HEK293T (cell line): ENCODE measurements at regions not wholly inside any gene's neighbourhood (a gene's known extent, or its start where the extent isn't known, plus 50 kb on each side); places are given as distances from the start of the nearest gene placed in this dataset.

ENCODE experiments used
- BHLHE40 ChIP-seq: fragments of 450-650 bp; IDR thresholded peaks from 2 replicates; pipeline ENCODE4 v1.6.1; 2016; ENCODE audit warnings: mild to moderate bottlenecking, moderate library complexity, borderline replicate concordance
- ELF4 ChIP-seq: fragments of 450-650 bp; IDR thresholded peaks from 2 replicates; pipeline ENCODE4 v1.6.1; 2017; ENCODE audit warnings: antibody characterized with exemption
- FOXA1 ChIP-seq: fragments of 450-650 bp; IDR thresholded peaks from 2 replicates; pipeline ENCODE4 v1.6.1; 2016; ENCODE audit warnings: mild to moderate bottlenecking
- FOXK2 ChIP-seq: fragments of 450-650 bp; IDR thresholded peaks from 2 replicates; pipeline ENCODE4 v1.6.1; 2016; ENCODE audit warnings: mild to moderate bottlenecking
- FOXM1 ChIP-seq: fragments of 450-650 bp; IDR thresholded peaks from 2 replicates; pipeline ENCODE4 v1.6.1; 2017; ENCODE audit warnings: mild to moderate bottlenecking, borderline replicate concordance
- HDGF ChIP-seq: fragments of 450-650 bp; IDR thresholded peaks from 2 replicates; pipeline ENCODE4 v1.6.1; 2017; ENCODE audit warnings: antibody characterized with exemption, borderline replicate concordance
- LEF1 ChIP-seq: fragments of 450-650 bp; IDR thresholded peaks from 2 replicates; pipeline ENCODE4 v1.6.1; 2017; ENCODE audit warnings: mild to moderate bottlenecking, borderline replicate concordance
- NFRKB ChIP-seq: fragments of 450-650 bp; IDR thresholded peaks from 2 replicates; pipeline ENCODE4 v1.6.1; 2016; ENCODE audit warnings: mild to moderate bottlenecking, moderate library complexity
- PKNOX1 ChIP-seq: fragments of 450-650 bp; IDR thresholded peaks from 2 replicates; pipeline ENCODE4 v1.6.1; 2016
- SP1 ChIP-seq: fragments of 450-650 bp; IDR thresholded peaks from 2 replicates; pipeline ENCODE4 v1.6.1; 2017
- SUZ12 ChIP-seq: fragments of 450-650 bp; IDR thresholded peaks from 2 replicates; pipeline ENCODE4 v1.6.1; 2016; ENCODE audit warnings: mild to moderate bottlenecking

GRCh38 chr18:28390022-28390421, 213.1 kb upstream of the CDH2 start:
- TF ChIP-seq SP1 (no peak), PKNOX1 (no peak), FOXA1 (no peak), NFRKB (no peak), ELF4 (no peak), BHLHE40 (no peak), FOXK2 (no peak), SUZ12 (no peak), FOXM1 (no peak), LEF1 (no peak), HDGF (no peak)
